RPMI8226 (cell line): ENCODE measurements at regions not wholly inside any gene's neighbourhood (a gene's known extent, or its start where the extent isn't known, plus 50 kb on each side); places are given as distances from the start of the nearest gene placed in this dataset.
"Not testable (repeated sequence)": the region's sequence is repeated elsewhere in the genome, so short reads cannot be mapped to it uniquely, and the experiment has no call there.

Source experiments
- DNase-seq: peaks from one replicate; pipeline ENCODE4 v3.0.0-alpha.2; 2015

- DNase-seq: no peak
Measured at GRCh38 chr3:26291840-26292239, 330.7 kb upstream of the LRRC3B start.

- no peak for DNase-seq
Measured at GRCh38 chr3:26292780-26293179, 329.8 kb upstream of the LRRC3B start.

- no peak for DNase-seq
Measured at GRCh38 chr3:26293329-26293844, 329.2 kb upstream of the LRRC3B start.

- DNase-seq: no peak
Measured at GRCh38 chr3:26307192-26307591, 315.4 kb upstream of the LRRC3B start.

GRCh38 chr3:26307787-26308186 is 314.8 kb upstream of the LRRC3B start:
- no peak for DNase-seq

GRCh38 chr3:26308454-26308853 is 314.1 kb upstream of the LRRC3B start:
- no peak for DNase-seq

GRCh38 chr3:26309536-26309935 is 313.0 kb upstream of the LRRC3B start:
- not testable (repeated sequence) for DNase-seq

GRCh38 chr3:26312816-26313215 is 309.8 kb upstream of the LRRC3B start:
- DNase-seq: no peak

GRCh38 chr3:26316472-26316871 is 306.1 kb upstream of the LRRC3B start:
- DNase-seq: no peak

GRCh38 chr3:26323741-26324140 is 298.8 kb upstream of the LRRC3B start:
- not testable (repeated sequence) for DNase-seq

- DNase-seq: no peak
Measured at GRCh38 chr3:26340001-26340400, 282.6 kb upstream of the LRRC3B start.

- no peak for DNase-seq
Measured at GRCh38 chr3:26343647-26344046, 278.9 kb upstream of the LRRC3B start.

GRCh38 chr3:26345613-26346012 is 277.0 kb upstream of the LRRC3B start:
- no peak for DNase-seq

- DNase-seq: no peak
Measured at GRCh38 chr3:26346497-26346896, 276.1 kb upstream of the LRRC3B start.

GRCh38 chr3:26347150-26347549 is 275.4 kb upstream of the LRRC3B start:
- DNase-seq: no peak

- no peak for DNase-seq
Measured at GRCh38 chr3:26350853-26351252, 271.7 kb upstream of the LRRC3B start.

- DNase-seq: no peak
Measured at GRCh38 chr3:26353097-26353496, 269.5 kb upstream of the LRRC3B start.

- no peak for DNase-seq
Measured at GRCh38 chr3:26358405-26358804, 264.2 kb upstream of the LRRC3B start.

- no peak for DNase-seq
Measured at GRCh38 chr3:26365706-26366105, 256.9 kb upstream of the LRRC3B start.

- DNase-seq: no peak
Measured at GRCh38 chr3:26368312-26368711, 254.3 kb upstream of the LRRC3B start.

GRCh38 chr3:26369133-26369532 is 253.4 kb upstream of the LRRC3B start:
- DNase-seq: no peak

- DNase-seq: no peak
Measured at GRCh38 chr3:26375843-26376530, 246.6 kb upstream of the LRRC3B start.

- no peak for DNase-seq
Measured at GRCh38 chr3:26381411-26381810, 241.2 kb upstream of the LRRC3B start.

GRCh38 chr3:26406636-26407035 is 215.9 kb upstream of the LRRC3B start:
- no peak for DNase-seq

- DNase-seq: no peak
Measured at GRCh38 chr3:26418553-26418952, 204.0 kb upstream of the LRRC3B start.
